Loucy (cell line): ENCODE measurements at regions not wholly inside any gene's neighbourhood (a gene's known extent, or its start where the extent isn't known, plus 50 kb on each side); places are given as distances from the start of the nearest gene placed in this dataset.

Experiments
- CTCF ChIP-seq: fragments of 200-600 bp; sonication (generic); conservative IDR thresholded peaks from 2 replicates; pipeline ENCODE4 v1.5.1; 2014; ENCODE audit warnings: mild to moderate bottlenecking, antibody characterized with exemption, low read length
- EZH2phosphoT487 ChIP-seq: fragments of 200-600 bp; IDR thresholded peaks from 2 replicates; pipeline ENCODE4 v1.6.1; 2018; ENCODE audit warnings: antibody characterized with exemption, mild to moderate bottlenecking, moderate library complexity, borderline replicate concordance

- TF ChIP-seq CTCF (no peak), EZH2phosphoT487 (no peak)
Observed at GRCh38 chr2:49309461-49309860, 155.1 kb upstream of the FSHR start.
